A673 (cell line): ENCODE measurements at regions not wholly inside any gene's neighbourhood (a gene's known extent, or its start where the extent isn't known, plus 50 kb on each side); places are given as distances from the start of the nearest gene placed in this dataset.

Experiments
- EZH2 ChIP-seq: fragments of 200-600 bp; sonication (generic); IDR thresholded peaks from 2 replicates; pipeline ENCODE4 v1.6.1; 2017; ENCODE audit warnings: borderline replicate concordance, low read depth, mild to moderate bottlenecking, mixed read lengths, antibody characterized with exemption, low read length; ENCODE audit not compliant: poor library complexity, severe bottlenecking
- TF ChIP-seq, protein P1 (sequence below): fragments of 300-800, 200-600 bp; sonication (generic); conservative IDR thresholded peaks from 2 replicates; pipeline ENCODE4 v1.5.1; 2017; ENCODE audit warnings: low read depth, mild to moderate bottlenecking, antibody characterized with exemption, low read length, moderate library complexity, mixed read lengths

DNA sequence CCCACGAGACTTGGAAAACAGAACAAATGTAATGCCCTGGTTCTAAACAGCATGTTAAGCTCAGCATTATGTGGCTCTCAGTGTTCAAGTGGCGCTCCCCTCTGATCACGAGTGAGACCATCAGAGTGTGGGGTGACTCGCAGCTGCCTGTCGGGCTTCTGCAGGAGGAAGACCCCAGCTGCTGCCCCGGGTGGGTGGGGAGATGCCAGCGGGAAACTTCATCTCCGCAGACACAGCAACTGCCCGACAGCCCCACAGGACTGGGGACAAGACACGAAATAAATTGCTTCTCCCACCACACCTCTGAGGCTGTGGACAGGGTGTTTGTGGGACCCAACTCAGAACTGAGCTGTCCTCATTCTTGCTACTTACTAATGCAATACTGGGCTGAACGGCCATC lies 126.3 kb upstream of the KIF5B start:
- TF ChIP-seq, protein P1, sequence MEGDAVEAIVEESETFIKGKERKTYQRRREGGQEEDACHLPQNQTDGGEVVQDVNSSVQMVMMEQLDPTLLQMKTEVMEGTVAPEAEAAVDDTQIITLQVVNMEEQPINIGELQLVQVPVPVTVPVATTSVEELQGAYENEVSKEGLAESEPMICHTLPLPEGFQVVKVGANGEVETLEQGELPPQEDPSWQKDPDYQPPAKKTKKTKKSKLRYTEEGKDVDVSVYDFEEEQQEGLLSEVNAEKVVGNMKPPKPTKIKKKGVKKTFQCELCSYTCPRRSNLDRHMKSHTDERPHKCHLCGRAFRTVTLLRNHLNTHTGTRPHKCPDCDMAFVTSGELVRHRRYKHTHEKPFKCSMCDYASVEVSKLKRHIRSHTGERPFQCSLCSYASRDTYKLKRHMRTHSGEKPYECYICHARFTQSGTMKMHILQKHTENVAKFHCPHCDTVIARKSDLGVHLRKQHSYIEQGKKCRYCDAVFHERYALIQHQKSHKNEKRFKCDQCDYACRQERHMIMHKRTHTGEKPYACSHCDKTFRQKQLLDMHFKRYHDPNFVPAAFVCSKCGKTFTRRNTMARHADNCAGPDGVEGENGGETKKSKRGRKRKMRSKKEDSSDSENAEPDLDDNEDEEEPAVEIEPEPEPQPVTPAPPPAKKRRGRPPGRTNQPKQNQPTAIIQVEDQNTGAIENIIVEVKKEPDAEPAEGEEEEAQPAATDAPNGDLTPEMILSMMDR, result no peak
- no peak for TF ChIP-seq EZH2
